ENCODE measurements at regions not wholly inside any gene's neighbourhood (a gene's known extent, or its start where the extent isn't known, plus 50 kb on each side); places are given as distances from the start of the nearest gene placed in this dataset.

DNA sequence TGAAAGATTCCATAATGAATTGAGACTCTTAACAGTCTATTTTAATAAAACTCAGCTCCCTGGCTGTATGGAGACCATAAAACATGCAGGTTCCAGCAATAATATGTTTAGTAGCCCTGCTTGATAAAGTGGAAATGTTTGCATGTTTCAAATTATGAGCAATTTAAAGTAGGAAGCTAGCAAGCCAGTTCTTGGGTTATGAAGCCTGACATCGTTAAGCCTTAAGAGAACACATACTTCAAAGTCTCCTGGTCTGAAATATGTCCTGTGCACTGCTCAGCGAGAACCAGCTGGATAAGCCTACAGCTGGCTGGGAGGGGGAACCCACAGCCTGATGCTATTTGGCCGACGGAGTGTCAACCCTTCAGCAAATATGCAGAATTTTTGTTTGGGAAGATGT lies 140.3 kb downstream of the SALL1 start:
- Histone ChIP-seq H3K4me1 (no peaks in the 10 kb centered on the region), H3K27ac (no peak overlapping the region), H3K9me3 (peaks cover 0 to 4% (median 0%) of the 10 kb centered on the region in 4 donors), H3K27me3 (no peaks in the 10 kb centered on the region), H3K4me3 (no peak overlapping the region), H3K36me3 (no peaks in the 10 kb centered on the region)
- no peak for DNase-seq
- TF ChIP-seq POLR2A (IDR thresholded peaks at IDR 0.05), result no peak
- TF ChIP-seq, protein P1, sequence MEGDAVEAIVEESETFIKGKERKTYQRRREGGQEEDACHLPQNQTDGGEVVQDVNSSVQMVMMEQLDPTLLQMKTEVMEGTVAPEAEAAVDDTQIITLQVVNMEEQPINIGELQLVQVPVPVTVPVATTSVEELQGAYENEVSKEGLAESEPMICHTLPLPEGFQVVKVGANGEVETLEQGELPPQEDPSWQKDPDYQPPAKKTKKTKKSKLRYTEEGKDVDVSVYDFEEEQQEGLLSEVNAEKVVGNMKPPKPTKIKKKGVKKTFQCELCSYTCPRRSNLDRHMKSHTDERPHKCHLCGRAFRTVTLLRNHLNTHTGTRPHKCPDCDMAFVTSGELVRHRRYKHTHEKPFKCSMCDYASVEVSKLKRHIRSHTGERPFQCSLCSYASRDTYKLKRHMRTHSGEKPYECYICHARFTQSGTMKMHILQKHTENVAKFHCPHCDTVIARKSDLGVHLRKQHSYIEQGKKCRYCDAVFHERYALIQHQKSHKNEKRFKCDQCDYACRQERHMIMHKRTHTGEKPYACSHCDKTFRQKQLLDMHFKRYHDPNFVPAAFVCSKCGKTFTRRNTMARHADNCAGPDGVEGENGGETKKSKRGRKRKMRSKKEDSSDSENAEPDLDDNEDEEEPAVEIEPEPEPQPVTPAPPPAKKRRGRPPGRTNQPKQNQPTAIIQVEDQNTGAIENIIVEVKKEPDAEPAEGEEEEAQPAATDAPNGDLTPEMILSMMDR (IDR thresholded peaks at IDR 0.05), result no peak

GRCh38 chr16:51009813-51010212 lies 141.3 kb downstream of the SALL1 start:
- Histone ChIP-seq H3K36me3 (no peaks in the 10 kb centered on the region), H3K9me3 (peaks cover 0 to 4% (median 0%) of the 10 kb centered on the region in 4 donors), H3K4me3 (no peak overlapping the region), H3K27me3 (no peaks in the 10 kb centered on the region), H3K27ac (no peak overlapping the region), H3K4me1 (no peaks in the 10 kb centered on the region)
- no peak for DNase-seq
- TF ChIP-seq POLR2A (IDR thresholded peaks at IDR 0.05), result no peak
- TF ChIP-seq, protein P1 (IDR thresholded peaks at IDR 0.05), result no peak

DNA sequence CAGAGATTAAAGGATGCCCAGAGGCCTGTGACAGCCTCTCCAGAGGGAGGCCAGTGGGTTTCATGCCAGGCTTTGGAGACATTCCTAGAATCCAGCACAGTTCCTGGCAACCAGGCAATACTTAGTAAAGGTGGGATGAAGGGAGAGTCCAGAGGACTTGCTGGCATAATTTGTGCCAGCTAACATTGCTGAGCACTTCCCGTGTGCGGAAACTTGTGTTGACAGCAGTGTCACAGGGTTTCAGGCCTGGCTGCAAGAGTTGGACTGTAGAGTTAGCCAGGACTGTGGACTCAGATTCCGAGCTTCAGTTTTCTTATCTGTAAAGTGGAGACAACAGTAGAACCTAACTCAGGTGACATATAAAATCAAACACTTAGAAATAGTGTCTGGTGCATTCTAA lies 141.7 kb downstream of the SALL1 start:
- Histone ChIP-seq H3K4me1 (no peaks in the 10 kb centered on the region), H3K4me3 (no peak overlapping the region), H3K36me3 (no peaks in the 10 kb centered on the region), H3K27ac (no peak overlapping the region), H3K27me3 (no peaks in the 10 kb centered on the region), H3K9me3 (peaks cover 0 to 4% (median 0%) of the 10 kb centered on the region in 4 donors)
- no peak for TF ChIP-seq POLR2A (IDR thresholded peaks at IDR 0.05)
- TF ChIP-seq, protein P1 (IDR thresholded peaks at IDR 0.05), result no peak
- no peak for DNase-seq

- TF ChIP-seq, protein P1 (IDR thresholded peaks at IDR 0.05), result no peak
- no peak for TF ChIP-seq POLR2A (IDR thresholded peaks at IDR 0.05)
- Histone ChIP-seq H3K9me3 (peaks cover 0 to 4% (median 0%) of the 10 kb centered on the region in 4 donors), H3K27ac (no peak overlapping the region), H3K36me3 (no peaks in the 10 kb centered on the region), H3K27me3 (no peaks in the 10 kb centered on the region), H3K4me3 (no peak overlapping the region), H3K4me1 (no peaks in the 10 kb centered on the region)
- no peak for DNase-seq
Observed at GRCh38 chr16:51008607-51009006, 142.5 kb downstream of the SALL1 start.

- no peaks in the 10 kb centered on the region for H3K36me3 ChIP-seq
- H3K27ac ChIP-seq, result no peak overlapping the region
- DNase-seq, result no peak
- H3K9me3 ChIP-seq, result peaks cover 0 to 4% (median 0%) of the 10 kb centered on the region in 4 donors
- no peaks in the 10 kb centered on the region for H3K27me3 ChIP-seq
- TF ChIP-seq, protein P1 (IDR thresholded peaks at IDR 0.05), result no peak
- TF ChIP-seq POLR2A (IDR thresholded peaks at IDR 0.05), result no peak
- H3K4me3 ChIP-seq, result no peak overlapping the region
- no peaks in the 10 kb centered on the region for H3K4me1 ChIP-seq
Observed at GRCh38 chr16:51008037-51008436, 143.0 kb downstream of the SALL1 start.
